ENCODE measurements at regions not wholly inside any gene's neighbourhood (a gene's known extent, or its start where the extent isn't known, plus 50 kb on each side); places are given as distances from the start of the nearest gene placed in this dataset.

- Histone ChIP-seq H3K79me2 (ENCODE audit: insufficient read depth, low read length) (no peaks in the 10 kb centered on the region), H4K20me1 (ENCODE audit: insufficient read depth, low read length) (no peaks in the 10 kb centered on the region), H2AFZ (ENCODE audit: low read length) (no peak overlapping the region), H3K4me2 (ENCODE audit: insufficient read depth, low read length) (no peak overlapping the region), H3K36me3 (ENCODE audit: insufficient read depth, low read length) (no peaks in the 10 kb centered on the region), H3K27me3 (ENCODE audit: insufficient read depth, low read length) (no peaks in the 10 kb centered on the region), H3K4me1 (ENCODE audit: insufficient read depth, low read length) (no peaks in the 10 kb centered on the region), H3K9me3 (ENCODE audit: low read depth, low read length) (no peaks in the 10 kb centered on the region), H3K27ac (ENCODE audit: low read depth, low read length) (no peak overlapping the region), H3K4me3 (ENCODE audit: insufficient read depth, low read length) (no peak overlapping the region)
- TF ChIP-seq CTCF (IDR thresholded peaks at IDR 0.05; ENCODE audit: extremely low read depth, low read depth, low read length): no peak
- no peak for DNase-seq (ENCODE audit: insufficient read length, low spot score, missing footprints)
Observed at GRCh38 chr21:26653430-26653829, 80.3 kb upstream of the CYYR1 start.

- H3K9me3 ChIP-seq (ENCODE audit: low read depth, low read length): no peaks in the 10 kb centered on the region
- no peak overlapping the region for H3K4me2 ChIP-seq (ENCODE audit: insufficient read depth, low read length)
- H3K4me3 ChIP-seq (ENCODE audit: insufficient read depth, low read length): no peak overlapping the region
- no peak for DNase-seq (ENCODE audit: insufficient read length, low spot score, missing footprints)
- no peak for TF ChIP-seq CTCF (IDR thresholded peaks at IDR 0.05; ENCODE audit: extremely low read depth, low read depth, low read length)
- no peak overlapping the region for H2AFZ ChIP-seq (ENCODE audit: low read length)
- H3K4me1 ChIP-seq (ENCODE audit: insufficient read depth, low read length): no peaks in the 10 kb centered on the region
- H3K36me3 ChIP-seq (ENCODE audit: insufficient read depth, low read length): no peaks in the 10 kb centered on the region
- no peak overlapping the region for H3K27ac ChIP-seq (ENCODE audit: low read depth, low read length)
- H3K27me3 ChIP-seq (ENCODE audit: insufficient read depth, low read length): no peaks in the 10 kb centered on the region
- no peaks in the 10 kb centered on the region for H4K20me1 ChIP-seq (ENCODE audit: insufficient read depth, low read length)
- H3K79me2 ChIP-seq (ENCODE audit: insufficient read depth, low read length): no peaks in the 10 kb centered on the region
Observed at GRCh38 chr21:26652854-26653253, 79.8 kb upstream of the CYYR1 start.

- Histone ChIP-seq H3K4me3 (ENCODE audit: insufficient read depth, low read length) (no peak overlapping the region), H3K27ac (ENCODE audit: low read depth, low read length) (no peak overlapping the region), H3K4me2 (ENCODE audit: insufficient read depth, low read length) (no peak overlapping the region), H4K20me1 (ENCODE audit: insufficient read depth, low read length) (no peaks in the 10 kb centered on the region), H3K9me3 (ENCODE audit: low read depth, low read length) (no peaks in the 10 kb centered on the region), H3K36me3 (ENCODE audit: insufficient read depth, low read length) (no peaks in the 10 kb centered on the region), H2AFZ (ENCODE audit: low read length) (no peak overlapping the region), H3K4me1 (ENCODE audit: insufficient read depth, low read length) (no peaks in the 10 kb centered on the region), H3K79me2 (ENCODE audit: insufficient read depth, low read length) (no peaks in the 10 kb centered on the region), H3K27me3 (ENCODE audit: insufficient read depth, low read length) (no peaks in the 10 kb centered on the region)
- TF ChIP-seq CTCF (IDR thresholded peaks at IDR 0.05; ENCODE audit: extremely low read depth, low read depth, low read length): no peak
- DNase-seq (ENCODE audit: insufficient read length, low spot score, missing footprints): no peak
Observed at GRCh38 chr21:26641062-26641461, 68.0 kb upstream of the CYYR1 start.

- Histone ChIP-seq H4K20me1 (ENCODE audit: insufficient read depth, low read length) (no peaks in the 10 kb centered on the region), H3K4me2 (ENCODE audit: insufficient read depth, low read length) (no peak overlapping the region), H3K4me1 (ENCODE audit: insufficient read depth, low read length) (no peaks in the 10 kb centered on the region), H3K27ac (ENCODE audit: low read depth, low read length) (no peak overlapping the region), H2AFZ (ENCODE audit: low read length) (no peak overlapping the region), H3K9me3 (ENCODE audit: low read depth, low read length) (no peaks in the 10 kb centered on the region), H3K27me3 (ENCODE audit: insufficient read depth, low read length) (no peaks in the 10 kb centered on the region), H3K4me3 (ENCODE audit: insufficient read depth, low read length) (no peak overlapping the region), H3K79me2 (ENCODE audit: insufficient read depth, low read length) (no peaks in the 10 kb centered on the region), H3K36me3 (ENCODE audit: insufficient read depth, low read length) (no peaks in the 10 kb centered on the region)
- DNase-seq (ENCODE audit: insufficient read length, low spot score, missing footprints): no peak
- no peak for TF ChIP-seq CTCF (IDR thresholded peaks at IDR 0.05; ENCODE audit: extremely low read depth, low read depth, low read length)
Observed at GRCh38 chr21:26637201-26637745, 64.2 kb upstream of the CYYR1 start.

All from osteoblast (primary cell).